H1 (cell line): ENCODE measurements at regions not wholly inside any gene's neighbourhood (a gene's known extent, or its start where the extent isn't known, plus 50 kb on each side); places are given as distances from the start of the nearest gene placed in this dataset.

Source experiments
- CTCF ChIA-PET: fragments of 300-600 bp; sonication (Branson Sonifier 250); formaldehyde crosslinking; loops from one replicate; lab custom pipeline; 2021; ENCODE audit not compliant: partially characterized antibody; lab: Charles Lee
- POLR2A ChIA-PET: fragments of 300-600 bp; sonication (Branson Sonifier 250); formaldehyde crosslinking; loops from one replicate; lab custom pipeline; 2021; ENCODE audit warnings: inconsistent platforms; ENCODE audit not compliant: partially characterized antibody; lab: Charles Lee
- DNase-seq, 2 experiments: peaks; one replicate each; pipeline versions ENCODE4 v3.0.0 to v3.0.0-alpha.2; 2010 to 2022; ENCODE audit warnings: low spot score in 2 of 2, low read depth in 1 of 2, mixed read lengths in 1 of 2
- FAIRE-seq: peaks from 2 replicates; lab custom pipeline; 2011; peaks lifted over from hg19 to GRCh38; lab: Jason Lieb, UNC
- H2AFZ ChIP-seq: 2 replicates; pipeline ENCODE4 v1.8.1; 2012; ENCODE audit warnings: low read length, inconsistent platforms
- H2AK5ac ChIP-seq: 2 replicates; pipeline ENCODE4 v1.6.1; 2013; ENCODE audit warnings: low read depth, low read length
- H2BK120ac ChIP-seq: replicated peaks from 2 replicates; pipeline ENCODE3; 2013; ENCODE audit warnings: low read depth, low read length, inconsistent platforms
- H2BK12ac ChIP-seq: 2 replicates; pipeline ENCODE4 v1.6.1; 2013; ENCODE audit warnings: low read depth, low read length
- H2BK15ac ChIP-seq: 2 replicates; pipeline ENCODE4 v1.6.1; 2013; ENCODE audit warnings: low read length
- H2BK20ac ChIP-seq: 2 replicates; pipeline ENCODE4 v1.6.1; 2013; ENCODE audit warnings: low read length
- H2BK5ac ChIP-seq: 2 replicates; pipeline ENCODE4 v1.6.1; 2013; ENCODE audit warnings: low read depth, low read length
- H3K14ac ChIP-seq: 2 replicates; pipeline ENCODE4 v1.6.1; 2013; ENCODE audit warnings: inconsistent platforms; ENCODE audit not compliant: insufficient read length
- H3K18ac ChIP-seq: 2 replicates; pipeline ENCODE4 v1.6.1; 2013; ENCODE audit warnings: low read length; ENCODE audit errors: extremely low read depth
- H3K23ac ChIP-seq: 2 replicates; pipeline ENCODE4 v1.6.1; 2013; ENCODE audit warnings: inconsistent platforms; ENCODE audit not compliant: insufficient read length
- H3K23me2 ChIP-seq: 2 replicates; pipeline ENCODE4 v1.6.1; 2013; ENCODE audit warnings: low read depth, low read length
- H3K27ac ChIP-seq: 2 replicates; pipeline ENCODE4 v1.6.1; 2011; ENCODE audit warnings: low read depth, low read length, inconsistent platforms
- H3K27me3 ChIP-seq, 4 experiments: replicated peaks in 1 of 4; 1 replicate in 1 of 4; 2 replicates in 3 of 4; pipeline versions ENCODE4 v1.6.1 to v1.8.1; 2011 to 2013; ENCODE audit warnings: low read length in 3 of 4, mild to moderate bottlenecking in 3 of 4, inconsistent platforms in 2 of 4, mixed read lengths in 2 of 4, moderate library complexity in 1 of 4; ENCODE audit not compliant: control insufficient read depth in 3 of 4, insufficient read depth in 3 of 4; ENCODE audit errors: extremely low read depth in 1 of 4
- H3K36me3 ChIP-seq, 4 experiments: 2 replicates each; pipeline versions ENCODE4 v1.6.1 to v1.8.1; 2011 to 2013; ENCODE audit warnings: mild to moderate bottlenecking in 4 of 4, low read length in 3 of 4, moderate library complexity in 2 of 4, control low read depth in 1 of 4, inconsistent platforms in 1 of 4; ENCODE audit not compliant: insufficient read depth in 4 of 4, control insufficient read depth in 2 of 4
- H3K4ac ChIP-seq: replicated peaks from 2 replicates; pipeline ENCODE3; 2013; ENCODE audit warnings: low read length, low read depth, mixed read lengths, inconsistent platforms; ENCODE audit not compliant: insufficient read length
- H3K4me1 ChIP-seq, 4 experiments: replicated peaks in 1 of 4; 1 replicate in 1 of 4; 2 replicates in 3 of 4; pipeline versions ENCODE4 v1.6.1 to v1.8.1; 2011 to 2013; ENCODE audit warnings: low read length in 3 of 4, inconsistent platforms in 2 of 4, mixed read lengths in 1 of 4; ENCODE audit not compliant: insufficient read depth in 4 of 4, control insufficient read depth in 3 of 4
- H3K4me2 ChIP-seq, 2 experiments: 2 replicates each; pipeline versions ENCODE4 v1.6.1 to v1.8.1; 2011 to 2013; ENCODE audit warnings: low read depth in 2 of 2, low read length in 2 of 2, control low read depth in 1 of 2, inconsistent platforms in 1 of 2, mild to moderate bottlenecking in 1 of 2; ENCODE audit not compliant: insufficient read depth in 1 of 2
- H3K4me3 ChIP-seq, 4 experiments: fragments of 200-600, 300-600 bp in 1 of 4; sonication (generic), shearing (Covaris generic), sonication (Bioruptor Twin) in 1 of 4; 2 replicates each; pipeline versions ENCODE4 v1.5.1 to v1.8.1; 2011 to 2016; ENCODE audit warnings: low read length in 4 of 4, low read depth in 3 of 4, control low read depth in 2 of 4, inconsistent platforms in 2 of 4, mild to moderate bottlenecking in 2 of 4, mixed read lengths in 1 of 4, moderate library complexity in 1 of 4; ENCODE audit not compliant: insufficient read depth in 2 of 4; ENCODE audit errors: extremely low read depth in 1 of 4
- H3K56ac ChIP-seq: replicated peaks from 2 replicates; pipeline ENCODE3; 2013; ENCODE audit warnings: low read depth, mild to moderate bottlenecking, mixed read lengths, low read length, inconsistent platforms; ENCODE audit not compliant: insufficient read length
- H3K79me1 ChIP-seq: 2 replicates; pipeline ENCODE4 v1.6.1; 2013; ENCODE audit warnings: low read depth, low read length, control low read depth
- H3K79me2 ChIP-seq, 2 experiments: 2 replicates each; pipeline versions ENCODE4 v1.6.1 to v1.8.1; 2012 to 2013; ENCODE audit warnings: low read length in 2 of 2, mild to moderate bottlenecking in 2 of 2, inconsistent platforms in 1 of 2; ENCODE audit not compliant: insufficient read depth in 2 of 2, control insufficient read depth in 1 of 2
- H3K9ac ChIP-seq, 4 experiments: replicated peaks in 1 of 4; 1 replicate in 1 of 4; 2 replicates in 3 of 4; pipeline versions ENCODE4 v1.6.1 to v1.8.1; 2011 to 2013; ENCODE audit warnings: low read depth in 3 of 4, low read length in 3 of 4, control low read depth in 2 of 4, mild to moderate bottlenecking in 2 of 4, moderate library complexity in 2 of 4, inconsistent platforms in 1 of 4; ENCODE audit errors: extremely low read depth in 1 of 4
- H3K9me3 ChIP-seq, 2 experiments: 2 replicates each; pipeline versions ENCODE4 v1.6.1 to v1.8.1; 2012 to 2013; ENCODE audit warnings: mild to moderate bottlenecking in 2 of 2, moderate library complexity in 2 of 2, control low read depth in 1 of 2, inconsistent platforms in 1 of 2, low read depth in 1 of 2, low read length in 1 of 2, mixed read lengths in 1 of 2; ENCODE audit not compliant: insufficient read depth in 2 of 2
- H4K20me1 ChIP-seq, 2 experiments: replicated peaks in 1 of 2; 2 replicates each; pipeline versions ENCODE3 to v1.8.1; 2011 to 2013; ENCODE audit warnings: inconsistent platforms in 2 of 2, low read length in 2 of 2, mild to moderate bottlenecking in 1 of 2; ENCODE audit not compliant: insufficient read depth in 2 of 2, control insufficient read depth in 1 of 2
- H4K5ac ChIP-seq: 2 replicates; pipeline ENCODE4 v1.6.1; 2013; ENCODE audit warnings: low read length, low read depth, mixed read lengths, inconsistent platforms; ENCODE audit not compliant: insufficient read length
- H4K8ac ChIP-seq: 2 replicates; pipeline ENCODE4 v1.8.0; 2013; ENCODE audit warnings: mild to moderate bottlenecking, moderate library complexity, low read length, inconsistent platforms; ENCODE audit not compliant: insufficient read depth; ENCODE audit errors: extremely low read depth
- H4K91ac ChIP-seq: replicated peaks from 2 replicates; pipeline ENCODE3; 2013; ENCODE audit warnings: low read length, mixed read lengths, inconsistent platforms; ENCODE audit not compliant: insufficient read length
- ASH2L ChIP-seq: fragments of 200-600, 300-600 bp; sonication (generic); IDR thresholded peaks from one replicate; pipeline ENCODE4 v1.7.1; 2017; ENCODE audit warnings: low read length
- BACH1 ChIP-seq: IDR thresholded peaks from 2 replicates; pipeline ENCODE4 v1.6.1; 2012; ENCODE audit warnings: low read length, improper control_type of control experiment
- CEBPB ChIP-seq: IDR thresholded peaks from 2 replicates; pipeline ENCODE4 v1.6.1; 2012; ENCODE audit warnings: low read depth, low read length
- E2F6 ChIP-seq: IDR thresholded peaks from 2 replicates; pipeline ENCODE4 v1.6.1; 2012; ENCODE audit warnings: inconsistent platforms
- EP300 ChIP-seq, 2 experiments: IDR thresholded peaks; 1 replicate in 1 of 2; 2 replicates in 1 of 2; pipeline ENCODE4 v1.6.1; 2011 to 2012; ENCODE audit warnings: low read depth in 2 of 2, low read length in 2 of 2, mild to moderate bottlenecking in 2 of 2, borderline replicate concordance in 1 of 2, inconsistent platforms in 1 of 2, moderate library complexity in 1 of 2
- FOSL1 ChIP-seq: IDR thresholded peaks from 2 replicates; pipeline ENCODE4 v1.6.1; 2011; ENCODE audit warnings: mild to moderate bottlenecking, low read depth, low read length, moderate library complexity; ENCODE audit not compliant: insufficient read depth
- RFX5 ChIP-seq: IDR thresholded peaks from 2 replicates; pipeline ENCODE4 v1.6.1; 2011; ENCODE audit warnings: low read depth, low read length, improper control_type of control experiment, borderline replicate concordance
- RXRA ChIP-seq: IDR thresholded peaks from 2 replicates; pipeline ENCODE4 v1.6.1; 2011; ENCODE audit warnings: low read depth, mild to moderate bottlenecking, low read length, moderate library complexity; ENCODE audit not compliant: insufficient read depth
- TBP ChIP-seq: IDR thresholded peaks from 2 replicates; pipeline ENCODE4 v1.6.1; 2011; ENCODE audit warnings: low read depth, low read length, improper control_type of control experiment
- TCF12 ChIP-seq: IDR thresholded peaks from 2 replicates; pipeline ENCODE4 v1.6.1; 2011; ENCODE audit warnings: low read depth, mild to moderate bottlenecking, low read length
- TEAD4 ChIP-seq: IDR thresholded peaks from 2 replicates; pipeline ENCODE4 v1.6.1; 2012; ENCODE audit warnings: low read depth, low read length, inconsistent platforms, mixed read lengths
- WGBS, 2 experiments: shearing (Covaris generic) in 1 of 2; methylation state at CpG; one replicate each; pipeline versions ENCODE4 v1.1.6 to v1.1.7; 2013 to 2015; ENCODE audit warnings: low lambda C conversion rate in 2 of 2, mixed read lengths in 2 of 2, inconsistent platforms in 1 of 2, low coverage in 1 of 2, missing lambda C conversion rate in 1 of 2; ENCODE audit not compliant: insufficient replicate concordance in 2 of 2, insufficient coverage in 1 of 2, insufficient read length in 1 of 2; ENCODE audit errors: extremely low coverage in 1 of 2, missing lambda C conversion rate in 1 of 2; 5-methylcytosine and 5-hydroxymethylcytosine counted together

DNA sequence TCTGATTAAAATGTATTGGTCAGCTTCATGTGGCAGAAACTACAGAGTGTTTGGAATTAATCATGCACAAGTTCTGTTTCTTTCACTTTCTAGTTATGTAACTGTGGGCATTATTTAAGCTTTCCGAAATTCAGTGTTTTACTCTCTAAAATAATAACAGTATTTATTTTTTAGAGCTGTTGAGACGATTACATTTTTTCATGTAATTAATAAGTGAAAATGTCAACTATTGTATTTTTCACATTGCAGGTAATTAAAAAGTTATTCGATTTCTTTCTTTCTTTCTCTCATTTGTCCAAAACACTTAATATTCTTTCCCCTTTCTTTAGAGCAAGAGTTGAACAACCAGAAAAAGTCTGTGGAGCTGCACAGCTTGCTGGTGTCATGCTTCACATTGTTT is 559.4 kb upstream of the PCDH20 start:
- no peak overlapping the region for H3K18ac ChIP-seq
- H3K27ac ChIP-seq = no peak overlapping the region
- H4K20me1 ChIP-seq = no peaks in the 10 kb centered on the region
- H3K9ac ChIP-seq = no peak overlapping the region
- no peak overlapping the region for H2BK15ac ChIP-seq
- H3K14ac ChIP-seq = no peak overlapping the region
- no peak overlapping the region for H2AK5ac ChIP-seq
- 94% methylated on average over 3 of the region's 3 CpGs; no CpG with 5 or more reads in 1 of the 2 experiments for whole genome bisulfite sequencing, 2 experiments
- no peak overlapping the region for H4K91ac ChIP-seq
- no peaks in the 10 kb centered on the region for H3K27me3 ChIP-seq
- H3K23ac ChIP-seq = no peak overlapping the region
- no peak for FAIRE-seq
- H3K9me3 ChIP-seq = no peaks in the 10 kb centered on the region
- H2BK20ac ChIP-seq = no peak overlapping the region
- no peak overlapping the region for H4K8ac ChIP-seq
- H2BK5ac ChIP-seq = no peak overlapping the region
- no peaks in the 10 kb centered on the region for H3K79me2 ChIP-seq
- no peak overlapping the region for H2BK120ac ChIP-seq
- CTCF ChIA-PET = no interaction called here
- H2BK12ac ChIP-seq = no peak overlapping the region
- H3K4me1 ChIP-seq = no peaks in the 10 kb centered on the region
- no peaks in the 10 kb centered on the region for H3K36me3 ChIP-seq
- no peak overlapping the region for H3K4me3 ChIP-seq
- no peaks in the 10 kb centered on the region for H3K79me1 ChIP-seq
- H3K4me2 ChIP-seq = no peak overlapping the region
- no peaks in the 10 kb centered on the region; the same call in 1 of the 2 replicates for H3K23me2 ChIP-seq
- POLR2A ChIA-PET = no interaction called here
- no peak for TF ChIP-seq TCF12
- TF ChIP-seq RXRA = no peak
- TF ChIP-seq RFX5 = no peak
- TF ChIP-seq ASH2L = no peak
- TF ChIP-seq TEAD4 = no peak
- TF ChIP-seq TBP = no peak
- TF ChIP-seq BACH1 = no peak
- no peak for TF ChIP-seq FOSL1
- no peak for TF ChIP-seq EP300 (IDR thresholded peaks at IDR 0.05; ENCODE audit: borderline replicate concordance in 1 of 2, low read depth in 2 of 2, low read length in 2 of 2)
- no peak for TF ChIP-seq CEBPB
- no peak for TF ChIP-seq E2F6
- DNase-seq = no peak
- H3K4ac ChIP-seq = no peak overlapping the region
- no peak overlapping the region for H2AFZ ChIP-seq
- no peak overlapping the region for H3K56ac ChIP-seq
- H4K5ac ChIP-seq = no peak overlapping the region
